H1 (cell line): ENCODE measurements at regions not wholly inside any gene's neighbourhood (a gene's known extent, or its start where the extent isn't known, plus 50 kb on each side); places are given as distances from the start of the nearest gene placed in this dataset.

Experiments
- CTCF ChIA-PET: fragments of 300-600 bp; sonication (Branson Sonifier 250); formaldehyde crosslinking; loops from one replicate; lab custom pipeline; 2021; ENCODE audit not compliant: partially characterized antibody; lab: Charles Lee
- POLR2A ChIA-PET: fragments of 300-600 bp; sonication (Branson Sonifier 250); formaldehyde crosslinking; loops from one replicate; lab custom pipeline; 2021; ENCODE audit warnings: inconsistent platforms; ENCODE audit not compliant: partially characterized antibody; lab: Charles Lee
- DNase-seq, 2 experiments: peaks; one replicate each; pipeline versions ENCODE4 v3.0.0 to v3.0.0-alpha.2; 2010 to 2022; ENCODE audit warnings: low spot score in 2 of 2, low read depth in 1 of 2, mixed read lengths in 1 of 2
- FAIRE-seq: peaks from 2 replicates; lab custom pipeline; 2011; peaks lifted over from hg19 to GRCh38; lab: Jason Lieb, UNC
- H2AFZ ChIP-seq: 2 replicates; pipeline ENCODE4 v1.8.1; 2012; ENCODE audit warnings: low read length, inconsistent platforms
- H2AK5ac ChIP-seq: 2 replicates; pipeline ENCODE4 v1.6.1; 2013; ENCODE audit warnings: low read depth, low read length
- H2BK120ac ChIP-seq: replicated peaks from 2 replicates; pipeline ENCODE3; 2013; ENCODE audit warnings: low read depth, low read length, inconsistent platforms
- H2BK12ac ChIP-seq: 2 replicates; pipeline ENCODE4 v1.6.1; 2013; ENCODE audit warnings: low read depth, low read length
- H2BK15ac ChIP-seq: 2 replicates; pipeline ENCODE4 v1.6.1; 2013; ENCODE audit warnings: low read length
- H2BK20ac ChIP-seq: 2 replicates; pipeline ENCODE4 v1.6.1; 2013; ENCODE audit warnings: low read length
- H2BK5ac ChIP-seq: 2 replicates; pipeline ENCODE4 v1.6.1; 2013; ENCODE audit warnings: low read depth, low read length
- H3K14ac ChIP-seq: 2 replicates; pipeline ENCODE4 v1.6.1; 2013; ENCODE audit warnings: inconsistent platforms; ENCODE audit not compliant: insufficient read length
- H3K18ac ChIP-seq: 2 replicates; pipeline ENCODE4 v1.6.1; 2013; ENCODE audit warnings: low read length; ENCODE audit errors: extremely low read depth
- H3K23ac ChIP-seq: 2 replicates; pipeline ENCODE4 v1.6.1; 2013; ENCODE audit warnings: inconsistent platforms; ENCODE audit not compliant: insufficient read length
- H3K23me2 ChIP-seq: 2 replicates; pipeline ENCODE4 v1.6.1; 2013; ENCODE audit warnings: low read depth, low read length
- H3K27ac ChIP-seq: 2 replicates; pipeline ENCODE4 v1.6.1; 2011; ENCODE audit warnings: low read depth, low read length, inconsistent platforms
- H3K27me3 ChIP-seq, 4 experiments: replicated peaks in 1 of 4; 1 replicate in 1 of 4; 2 replicates in 3 of 4; pipeline versions ENCODE4 v1.6.1 to v1.8.1; 2011 to 2013; ENCODE audit warnings: low read length in 3 of 4, mild to moderate bottlenecking in 3 of 4, inconsistent platforms in 2 of 4, mixed read lengths in 2 of 4, moderate library complexity in 1 of 4; ENCODE audit not compliant: control insufficient read depth in 3 of 4, insufficient read depth in 3 of 4; ENCODE audit errors: extremely low read depth in 1 of 4
- H3K36me3 ChIP-seq, 4 experiments: 2 replicates each; pipeline versions ENCODE4 v1.6.1 to v1.8.1; 2011 to 2013; ENCODE audit warnings: mild to moderate bottlenecking in 4 of 4, low read length in 3 of 4, moderate library complexity in 2 of 4, control low read depth in 1 of 4, inconsistent platforms in 1 of 4; ENCODE audit not compliant: insufficient read depth in 4 of 4, control insufficient read depth in 2 of 4
- H3K4ac ChIP-seq: replicated peaks from 2 replicates; pipeline ENCODE3; 2013; ENCODE audit warnings: low read length, low read depth, mixed read lengths, inconsistent platforms; ENCODE audit not compliant: insufficient read length
- H3K4me1 ChIP-seq, 4 experiments: replicated peaks in 1 of 4; 1 replicate in 1 of 4; 2 replicates in 3 of 4; pipeline versions ENCODE4 v1.6.1 to v1.8.1; 2011 to 2013; ENCODE audit warnings: low read length in 3 of 4, inconsistent platforms in 2 of 4, mixed read lengths in 1 of 4; ENCODE audit not compliant: insufficient read depth in 4 of 4, control insufficient read depth in 3 of 4
- H3K4me2 ChIP-seq, 2 experiments: 2 replicates each; pipeline versions ENCODE4 v1.6.1 to v1.8.1; 2011 to 2013; ENCODE audit warnings: low read depth in 2 of 2, low read length in 2 of 2, control low read depth in 1 of 2, inconsistent platforms in 1 of 2, mild to moderate bottlenecking in 1 of 2; ENCODE audit not compliant: insufficient read depth in 1 of 2
- H3K4me3 ChIP-seq, 4 experiments: fragments of 200-600, 300-600 bp in 1 of 4; sonication (generic), shearing (Covaris generic), sonication (Bioruptor Twin) in 1 of 4; 2 replicates each; pipeline versions ENCODE4 v1.5.1 to v1.8.1; 2011 to 2016; ENCODE audit warnings: low read length in 4 of 4, low read depth in 3 of 4, control low read depth in 2 of 4, inconsistent platforms in 2 of 4, mild to moderate bottlenecking in 2 of 4, mixed read lengths in 1 of 4, moderate library complexity in 1 of 4; ENCODE audit not compliant: insufficient read depth in 2 of 4; ENCODE audit errors: extremely low read depth in 1 of 4
- H3K56ac ChIP-seq: replicated peaks from 2 replicates; pipeline ENCODE3; 2013; ENCODE audit warnings: low read depth, mild to moderate bottlenecking, mixed read lengths, low read length, inconsistent platforms; ENCODE audit not compliant: insufficient read length
- H3K79me1 ChIP-seq: 2 replicates; pipeline ENCODE4 v1.6.1; 2013; ENCODE audit warnings: low read depth, low read length, control low read depth
- H3K79me2 ChIP-seq, 2 experiments: 2 replicates each; pipeline versions ENCODE4 v1.6.1 to v1.8.1; 2012 to 2013; ENCODE audit warnings: low read length in 2 of 2, mild to moderate bottlenecking in 2 of 2, inconsistent platforms in 1 of 2; ENCODE audit not compliant: insufficient read depth in 2 of 2, control insufficient read depth in 1 of 2
- H3K9ac ChIP-seq, 4 experiments: replicated peaks in 1 of 4; 1 replicate in 1 of 4; 2 replicates in 3 of 4; pipeline versions ENCODE4 v1.6.1 to v1.8.1; 2011 to 2013; ENCODE audit warnings: low read depth in 3 of 4, low read length in 3 of 4, control low read depth in 2 of 4, mild to moderate bottlenecking in 2 of 4, moderate library complexity in 2 of 4, inconsistent platforms in 1 of 4; ENCODE audit errors: extremely low read depth in 1 of 4
- H3K9me3 ChIP-seq, 2 experiments: 2 replicates each; pipeline versions ENCODE4 v1.6.1 to v1.8.1; 2012 to 2013; ENCODE audit warnings: mild to moderate bottlenecking in 2 of 2, moderate library complexity in 2 of 2, control low read depth in 1 of 2, inconsistent platforms in 1 of 2, low read depth in 1 of 2, low read length in 1 of 2, mixed read lengths in 1 of 2; ENCODE audit not compliant: insufficient read depth in 2 of 2
- H4K20me1 ChIP-seq, 2 experiments: replicated peaks in 1 of 2; 2 replicates each; pipeline versions ENCODE3 to v1.8.1; 2011 to 2013; ENCODE audit warnings: inconsistent platforms in 2 of 2, low read length in 2 of 2, mild to moderate bottlenecking in 1 of 2; ENCODE audit not compliant: insufficient read depth in 2 of 2, control insufficient read depth in 1 of 2
- H4K5ac ChIP-seq: 2 replicates; pipeline ENCODE4 v1.6.1; 2013; ENCODE audit warnings: low read length, low read depth, mixed read lengths, inconsistent platforms; ENCODE audit not compliant: insufficient read length
- H4K8ac ChIP-seq: 2 replicates; pipeline ENCODE4 v1.8.0; 2013; ENCODE audit warnings: mild to moderate bottlenecking, moderate library complexity, low read length, inconsistent platforms; ENCODE audit not compliant: insufficient read depth; ENCODE audit errors: extremely low read depth
- H4K91ac ChIP-seq: replicated peaks from 2 replicates; pipeline ENCODE3; 2013; ENCODE audit warnings: low read length, mixed read lengths, inconsistent platforms; ENCODE audit not compliant: insufficient read length
- CREB1 ChIP-seq: IDR thresholded peaks from 2 replicates; pipeline ENCODE4 v1.6.1; 2012; ENCODE audit warnings: inconsistent platforms
- POLR2AphosphoS5 ChIP-seq: IDR thresholded peaks from 2 replicates; pipeline ENCODE4 v1.6.1; 2011; ENCODE audit warnings: low read depth, low read length
- WGBS, 2 experiments: shearing (Covaris generic) in 1 of 2; methylation state at CpG; one replicate each; pipeline versions ENCODE4 v1.1.6 to v1.1.7; 2013 to 2015; ENCODE audit warnings: low lambda C conversion rate in 2 of 2, mixed read lengths in 2 of 2, inconsistent platforms in 1 of 2, low coverage in 1 of 2, missing lambda C conversion rate in 1 of 2; ENCODE audit not compliant: insufficient replicate concordance in 2 of 2, insufficient coverage in 1 of 2, insufficient read length in 1 of 2; ENCODE audit errors: extremely low coverage in 1 of 2, missing lambda C conversion rate in 1 of 2; 5-methylcytosine and 5-hydroxymethylcytosine counted together

GRCh38 chr6:126945812-126946360 lies 172.6 kb upstream of the RSPO3 start:
- no peak overlapping the region for H3K4me3 ChIP-seq
- no peak overlapping the region for H3K23ac ChIP-seq
- H3K9me3 ChIP-seq, result no peaks in the 10 kb centered on the region
- WGBS, 2 experiments, result 92% methylated on average over 2 of the region's 2 CpGs; no CpG with 5 or more reads in 1 of the 2 experiments
- H2AFZ ChIP-seq, result no peak overlapping the region
- H3K23me2 ChIP-seq, result no peaks in the 10 kb centered on the region
- no peak for DNase-seq
- H3K79me2 ChIP-seq, result no peaks in the 10 kb centered on the region
- TF ChIP-seq CREB1 (no peak), POLR2AphosphoS5 (no peak)
- H4K5ac ChIP-seq, result no peak overlapping the region
- no peak for FAIRE-seq
- no peak overlapping the region for H2BK5ac ChIP-seq
- no peak overlapping the region for H4K8ac ChIP-seq
- H3K18ac ChIP-seq, result no peak overlapping the region
- no peak overlapping the region for H4K91ac ChIP-seq
- H3K14ac ChIP-seq, result no peak overlapping the region
- no peak overlapping the region for H3K9ac ChIP-seq
- no peak overlapping the region for H3K56ac ChIP-seq
- no peak overlapping the region for H3K4me2 ChIP-seq
- H2BK20ac ChIP-seq, result no peak overlapping the region
- ChIA-PET POLR2A (no interaction called here), CTCF (interaction anchor here (1.4 kb wide), 1 partner anchor 9 kb away, joined by 3 read pairs; no protein-coding TSS in a partner anchor)
- H3K36me3 ChIP-seq, result no peaks in the 10 kb centered on the region
- no peaks in the 10 kb centered on the region for H3K4me1 ChIP-seq
- H2AK5ac ChIP-seq, result no peak overlapping the region
- H4K20me1 ChIP-seq, result no peaks in the 10 kb centered on the region
- no peak overlapping the region for H2BK120ac ChIP-seq
- H3K79me1 ChIP-seq, result no peaks in the 10 kb centered on the region
- H3K27me3 ChIP-seq, result no peaks in the 10 kb centered on the region
- H3K27ac ChIP-seq, result no peak overlapping the region
- H2BK15ac ChIP-seq, result no peak overlapping the region
- no peak overlapping the region for H3K4ac ChIP-seq
- H2BK12ac ChIP-seq, result no peak overlapping the region
